GM19043 (cell line): ENCODE measurements at regions not wholly inside any gene's neighbourhood (a gene's known extent, or its start where the extent isn't known, plus 50 kb on each side); places are given as distances from the start of the nearest gene placed in this dataset.
"Not testable (repeated sequence)": the region's sequence is repeated elsewhere in the genome, so short reads cannot be mapped to it uniquely, and the experiment has no call there.

ENCODE experiments used
- ATAC-seq: cut with Tn5 transposase; IDR thresholded peaks from one replicate; pipeline ENCODE4 v1.9.1; 2021; ENCODE audit warnings: low read depth; ENCODE audit not compliant: unreplicated experiment

DNA sequence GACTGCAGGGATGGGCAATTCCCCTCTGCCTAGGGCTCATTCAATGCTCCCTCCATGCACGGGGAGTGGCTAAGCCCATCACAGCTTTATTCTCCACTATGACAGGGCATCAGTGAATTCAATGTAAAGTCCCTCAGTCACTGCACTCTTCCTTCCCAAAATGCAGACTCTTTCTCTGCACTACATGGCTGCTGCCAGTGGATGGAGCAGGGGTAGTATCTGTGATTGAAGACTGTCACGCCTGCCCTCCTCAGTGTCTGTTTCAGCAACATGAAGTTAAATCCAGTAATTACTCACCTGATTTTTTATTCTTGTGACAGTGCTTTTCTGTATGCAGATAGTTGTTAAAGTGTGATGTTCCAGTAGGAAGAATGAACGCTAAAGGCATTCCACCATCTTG lies 1323.2 kb downstream of the AMY1C start:
- ATAC-seq = no peak

DNA sequence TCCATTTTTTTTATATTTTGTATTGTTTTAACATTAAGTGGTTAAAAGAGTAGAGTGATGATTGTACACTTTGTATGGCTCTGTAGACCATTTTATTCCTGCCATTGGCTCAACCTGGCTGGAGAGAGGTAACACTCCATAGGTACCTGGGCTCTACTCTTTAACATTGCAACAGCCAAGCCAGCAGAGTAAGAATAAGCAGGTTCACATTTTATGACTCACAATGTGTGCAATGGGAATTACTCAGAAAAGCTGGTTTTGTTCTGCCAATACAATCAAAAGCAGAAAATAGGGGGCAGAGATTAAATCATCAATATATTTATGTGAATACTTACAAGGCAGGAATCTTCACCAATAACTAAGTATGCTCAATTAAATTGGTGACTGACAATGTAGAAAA lies 1324.0 kb downstream of the AMY1C start:
- no peak for ATAC-seq

DNA sequence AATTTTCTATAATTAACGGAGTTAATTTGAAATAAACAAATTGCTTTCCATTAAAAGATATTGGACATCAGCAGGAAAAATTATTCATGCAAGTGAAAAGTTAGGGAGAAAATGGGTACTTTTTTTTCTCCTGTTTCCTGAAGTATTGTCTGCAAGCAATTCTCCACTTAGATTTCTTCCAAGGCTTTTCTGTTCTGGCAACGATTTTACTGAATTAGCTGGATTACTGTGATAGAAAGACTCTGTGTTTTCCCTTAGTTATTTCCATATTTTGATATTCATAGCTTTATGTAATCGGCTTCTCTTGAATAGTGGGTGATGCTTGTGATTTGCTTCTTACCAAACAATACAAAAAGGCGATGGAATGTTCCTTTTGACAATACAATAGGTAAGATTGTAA lies 1333.9 kb downstream of the AMY1C start:
- ATAC-seq = no peak

DNA sequence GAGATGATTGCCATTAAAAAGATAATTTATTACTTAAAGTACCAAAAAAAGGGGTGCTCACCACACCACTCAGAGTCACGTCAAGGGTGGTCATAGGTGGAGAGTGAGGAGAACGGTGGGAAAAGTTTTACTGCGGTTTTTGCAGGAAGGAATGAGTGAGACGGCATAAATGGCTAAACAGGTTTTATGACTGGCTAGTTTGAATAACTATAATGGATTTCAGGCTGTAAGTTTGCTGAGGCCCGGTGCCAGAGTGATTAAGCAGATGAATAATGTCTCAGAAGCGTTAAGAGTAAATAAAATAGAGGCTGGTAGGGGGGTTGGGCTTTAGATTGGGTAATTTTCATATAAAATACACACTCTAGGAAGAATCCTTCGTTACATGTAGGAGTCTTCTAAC lies 1337.8 kb downstream of the AMY1C start:
- no peak for ATAC-seq

DNA sequence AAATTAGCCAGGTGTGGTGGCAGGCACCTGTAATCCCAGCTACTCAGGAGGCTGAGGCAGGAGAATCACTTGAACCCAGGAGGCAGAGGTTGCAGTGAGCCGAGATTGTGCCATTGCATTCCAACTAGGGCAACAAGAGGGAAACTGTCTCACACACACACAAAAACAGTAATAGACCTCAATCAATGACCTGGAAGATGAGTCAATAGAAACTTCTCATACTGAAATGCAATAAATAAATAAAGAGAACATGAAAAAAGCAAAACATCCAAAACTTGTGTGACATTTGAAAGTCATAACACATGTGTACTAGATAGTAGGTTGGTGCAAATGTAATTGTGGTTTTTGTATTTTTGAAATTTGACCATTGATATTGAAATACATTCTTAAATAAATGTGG lies 1338.5 kb downstream of the AMY1C start:
- no peak for ATAC-seq

DNA sequence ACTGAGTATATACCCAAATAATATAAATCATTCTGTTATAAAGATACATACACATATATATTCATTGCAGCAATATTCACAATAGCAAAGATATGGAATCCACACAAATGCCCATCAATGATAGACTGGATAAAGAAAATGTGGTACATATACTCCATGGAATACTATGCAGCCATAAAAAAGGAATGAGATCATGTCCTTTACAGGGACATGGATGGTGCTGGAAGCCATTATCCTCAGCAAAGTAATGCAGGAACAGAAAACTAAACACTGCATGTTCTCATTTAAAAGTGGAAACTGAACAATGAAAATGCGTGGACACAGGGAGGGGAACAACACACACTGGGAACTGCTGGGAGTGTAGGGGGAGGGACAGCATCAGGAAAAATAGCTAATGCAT lies 1344.2 kb downstream of the AMY1C start:
- ATAC-seq = not testable (repeated sequence)

DNA sequence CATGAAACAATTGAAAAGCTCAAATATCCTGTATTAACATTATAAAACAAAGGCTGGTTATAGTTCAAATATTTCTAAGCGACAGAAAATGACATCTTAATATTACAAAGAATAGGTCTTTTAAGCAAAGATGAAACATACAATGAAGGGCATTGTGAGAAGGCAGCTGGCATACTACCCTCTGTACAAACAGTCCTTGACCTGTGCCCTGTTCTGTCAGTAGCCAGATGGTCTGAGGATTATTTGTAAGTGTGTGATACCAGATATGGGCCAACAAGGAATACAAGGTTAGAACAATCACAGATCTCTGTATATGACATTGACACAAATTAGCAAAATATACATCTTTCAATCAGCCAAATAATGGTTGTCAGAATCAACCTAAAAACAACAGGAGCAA lies 1350.4 kb downstream of the AMY1C start:
- ATAC-seq = no peak

DNA sequence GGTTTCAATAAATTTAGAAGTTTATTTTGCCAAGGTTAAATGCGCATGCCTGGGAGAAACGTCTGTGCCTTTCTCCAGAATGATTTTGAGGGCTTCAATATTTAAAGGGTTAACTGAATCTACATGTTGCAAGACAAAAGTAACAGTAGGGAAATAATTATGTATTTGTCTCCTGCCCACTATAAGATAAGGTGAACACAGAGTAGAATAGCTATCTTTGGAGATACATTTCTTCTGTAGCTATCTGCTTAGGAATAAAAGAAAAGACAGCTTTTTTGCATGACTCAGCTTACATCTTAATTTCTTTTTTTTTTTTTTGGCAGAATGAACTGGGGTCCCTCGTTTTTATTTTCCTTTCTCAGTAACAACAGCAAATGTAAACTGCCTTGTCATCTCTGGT lies 1351.6 kb downstream of the AMY1C start:
- no peak for ATAC-seq

DNA sequence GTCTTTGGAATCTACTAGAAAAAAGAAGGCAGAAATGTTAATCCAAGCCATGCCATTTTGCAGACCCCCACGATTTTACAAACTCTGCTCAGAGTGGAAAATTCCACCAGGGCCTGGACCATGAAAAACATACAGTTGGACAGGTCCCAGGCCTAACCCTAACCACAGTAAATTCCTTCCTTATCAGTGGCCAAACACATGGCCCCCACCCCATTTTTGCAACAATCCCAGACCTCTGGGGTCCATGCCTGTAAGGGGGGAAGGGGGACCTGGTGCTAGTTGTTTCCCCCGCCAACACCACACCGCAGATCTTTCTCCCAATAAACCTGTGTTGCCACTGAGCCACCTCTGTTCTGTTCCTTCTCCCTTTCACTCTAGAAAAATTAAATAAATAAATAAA lies 1352.7 kb downstream of the AMY1C start:
- ATAC-seq = no peak

DNA sequence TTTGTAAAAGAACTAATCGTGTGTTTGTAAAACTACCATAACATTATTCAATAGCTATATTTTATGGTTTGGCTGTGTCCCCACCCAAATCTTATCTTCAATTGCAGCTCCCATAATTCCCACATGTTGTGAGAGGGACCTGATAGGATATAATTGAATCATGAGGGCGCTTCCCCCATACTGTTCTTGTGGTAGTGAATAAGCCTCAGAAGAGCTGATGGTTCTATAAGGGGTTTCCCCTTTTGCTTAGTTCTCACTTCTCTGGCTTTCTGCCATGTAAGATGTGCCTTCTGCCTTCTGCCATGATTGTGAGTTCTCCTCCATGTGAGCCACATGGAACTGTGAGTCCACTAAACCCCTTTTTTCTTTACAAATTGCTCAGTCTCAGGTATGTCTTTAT lies 1372.3 kb downstream of the AMY1C start:
- no peak for ATAC-seq

DNA sequence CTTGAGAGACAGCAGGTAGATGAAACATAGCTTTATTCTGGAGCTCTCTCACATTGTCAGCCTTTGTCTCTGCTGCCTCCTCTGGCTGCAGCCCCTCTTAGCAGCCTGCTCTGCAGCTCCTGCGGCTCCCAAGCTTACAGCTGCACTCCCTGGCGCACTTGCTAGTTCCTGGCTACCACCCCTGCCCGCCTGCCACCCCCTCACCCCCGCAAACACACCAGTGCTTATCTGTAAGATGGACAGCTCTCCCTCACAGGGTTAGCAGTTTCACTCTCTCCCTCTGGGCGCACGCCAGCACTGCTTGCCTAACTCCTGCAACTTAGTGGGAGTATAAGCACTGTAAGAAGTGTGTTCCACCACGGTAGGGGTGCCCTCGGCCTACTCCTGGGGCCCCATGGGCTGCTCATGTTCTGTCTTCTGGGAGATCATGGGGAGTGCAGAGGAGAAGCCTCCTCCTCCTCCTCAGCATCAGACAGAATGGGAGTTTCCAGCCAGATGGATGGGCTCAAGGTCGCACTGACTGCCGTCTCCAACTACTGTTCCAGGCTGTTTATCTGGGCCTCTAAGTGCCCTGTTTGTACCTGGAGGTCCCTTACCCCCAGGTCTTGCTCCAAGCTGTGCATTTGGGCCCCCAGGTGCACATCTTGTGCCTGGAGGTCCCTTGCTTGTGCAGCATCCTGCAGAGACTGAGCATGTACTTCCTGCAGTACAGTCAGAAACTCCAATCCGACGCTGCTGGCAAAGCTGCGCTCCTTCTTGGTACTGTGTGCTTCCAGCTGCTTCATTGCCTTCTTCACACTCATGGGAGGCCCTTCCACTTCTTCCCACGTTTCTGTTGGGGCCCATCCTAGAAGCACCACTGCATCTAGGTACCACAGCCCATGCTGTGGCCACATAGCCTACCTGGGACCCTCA lies 1388.1 kb downstream of the AMY1C start:
- ATAC-seq = no peak

DNA sequence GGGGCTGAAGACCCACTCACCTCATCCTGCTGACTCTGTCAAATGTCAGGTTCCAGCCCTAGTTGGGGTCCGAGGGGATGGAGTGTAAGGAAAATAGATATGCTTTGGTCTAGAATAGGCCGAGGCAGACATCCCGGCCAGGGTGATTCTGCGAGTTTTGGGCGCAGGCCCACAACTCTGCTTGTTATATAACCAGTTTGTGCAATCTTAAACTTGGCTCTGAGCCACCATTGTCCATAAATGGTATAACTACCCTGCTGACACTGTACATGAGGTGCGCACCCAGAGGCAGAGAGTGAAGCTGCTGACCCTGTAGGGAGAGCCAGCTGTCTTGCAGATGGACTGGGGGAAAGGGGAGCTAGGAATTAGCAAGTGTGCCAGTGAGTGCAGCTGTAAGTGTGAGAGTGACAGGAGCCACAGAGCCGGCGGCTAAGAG lies 1388.8 kb downstream of the AMY1C start:
- no peak for ATAC-seq

DNA sequence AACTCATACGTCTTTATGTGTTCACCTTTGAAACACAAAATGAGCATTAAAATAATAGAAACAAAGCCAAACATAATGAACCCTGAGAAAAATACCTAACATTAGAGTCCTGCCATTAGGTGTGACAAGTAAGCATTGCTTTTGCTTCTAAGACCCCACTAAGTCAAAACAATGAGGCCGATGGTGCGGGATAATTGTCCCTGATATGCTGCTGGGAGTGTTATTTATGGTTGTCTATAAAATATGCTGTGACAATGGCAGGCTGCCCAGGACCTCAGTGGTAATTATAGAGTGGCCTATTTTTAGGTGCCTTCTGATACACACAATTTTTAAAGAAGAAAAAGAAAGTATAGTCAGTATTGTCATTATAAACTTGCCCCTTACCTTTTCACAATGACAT lies 1423.1 kb downstream of the AMY1C start:
- no peak for ATAC-seq

DNA sequence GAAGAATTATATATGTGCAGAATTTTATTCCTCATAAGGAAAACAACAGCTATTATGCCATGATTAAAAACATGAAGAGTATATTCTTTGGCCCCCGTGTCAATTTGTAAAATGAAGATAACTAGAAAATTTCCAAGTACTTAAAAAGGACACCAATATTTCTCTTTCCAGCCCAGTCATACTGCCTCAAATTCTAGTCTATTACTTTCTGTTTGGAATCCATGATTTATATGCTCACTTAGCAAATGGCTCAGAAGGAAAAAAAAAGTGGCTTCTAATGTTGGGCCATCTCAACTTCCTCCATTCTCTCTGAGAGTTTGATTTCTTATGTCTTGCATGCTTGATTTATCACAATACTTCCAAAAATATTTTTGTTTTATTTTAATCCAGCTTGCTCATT lies 1431.1 kb downstream of the AMY1C start:
- ATAC-seq = no peak

DNA sequence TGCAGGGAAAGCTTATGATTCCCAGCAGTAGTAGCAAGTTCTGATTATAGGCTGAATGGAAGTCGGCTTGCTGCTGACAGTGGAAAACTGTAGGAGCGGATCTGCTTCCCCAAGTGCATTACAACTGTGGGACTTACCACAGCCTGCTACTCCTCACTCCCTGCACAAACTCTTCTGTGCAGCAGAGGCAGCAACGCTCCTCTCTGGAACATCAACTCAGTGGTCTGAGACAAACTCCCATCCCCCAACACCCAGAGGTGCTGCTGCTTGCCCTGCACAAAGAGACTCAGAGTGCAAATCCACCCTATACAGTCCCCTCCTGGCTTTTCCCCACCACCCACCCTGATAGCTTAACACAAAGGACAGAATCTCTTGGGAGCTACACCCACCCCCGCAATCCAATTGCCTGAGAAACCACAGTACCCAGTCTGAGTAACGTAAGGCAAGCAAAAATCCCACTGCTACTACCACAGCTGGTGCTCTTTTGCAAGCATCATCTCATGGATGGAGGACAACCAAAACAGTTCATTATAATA lies 1455.2 kb downstream of the AMY1C start:
- no peak for ATAC-seq

DNA sequence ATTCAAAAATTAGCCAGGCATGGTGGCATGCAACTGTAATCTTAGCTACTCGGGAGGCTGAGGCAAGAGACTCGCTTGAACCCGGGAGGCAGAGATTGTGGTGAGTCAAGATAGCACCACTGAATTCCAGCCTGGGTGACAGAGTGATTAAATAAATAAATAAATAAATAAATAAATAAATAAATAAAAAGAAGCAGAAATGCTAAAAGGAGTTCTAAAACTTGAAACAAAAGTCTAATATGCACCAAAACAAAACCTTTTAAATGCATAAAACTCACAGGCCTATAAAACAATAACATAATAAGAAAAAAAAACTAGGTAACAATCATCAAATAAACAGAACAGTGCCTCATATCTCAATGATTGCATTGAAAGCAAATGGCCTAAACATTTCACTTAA lies 1458.9 kb downstream of the AMY1C start:
- ATAC-seq = no peak

DNA sequence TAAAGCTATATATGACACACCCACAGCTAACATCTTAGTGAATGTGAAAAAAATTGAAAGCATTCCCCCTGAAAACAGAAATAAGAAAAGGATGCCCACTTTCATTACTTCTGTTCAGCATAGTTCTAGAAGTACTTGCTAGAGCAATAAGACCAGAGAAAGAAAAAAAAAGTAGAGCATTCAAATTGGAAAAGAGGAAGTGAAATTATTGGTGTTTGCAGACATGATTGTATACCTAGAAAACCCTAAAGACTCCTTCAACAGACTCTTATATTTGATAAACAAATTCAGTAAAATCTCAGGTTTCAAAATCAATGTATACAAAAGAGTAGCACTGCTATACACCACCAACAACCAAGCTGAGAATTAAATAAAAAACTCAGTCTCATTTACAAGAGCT lies 1461.0 kb downstream of the AMY1C start:
- no peak for ATAC-seq

DNA sequence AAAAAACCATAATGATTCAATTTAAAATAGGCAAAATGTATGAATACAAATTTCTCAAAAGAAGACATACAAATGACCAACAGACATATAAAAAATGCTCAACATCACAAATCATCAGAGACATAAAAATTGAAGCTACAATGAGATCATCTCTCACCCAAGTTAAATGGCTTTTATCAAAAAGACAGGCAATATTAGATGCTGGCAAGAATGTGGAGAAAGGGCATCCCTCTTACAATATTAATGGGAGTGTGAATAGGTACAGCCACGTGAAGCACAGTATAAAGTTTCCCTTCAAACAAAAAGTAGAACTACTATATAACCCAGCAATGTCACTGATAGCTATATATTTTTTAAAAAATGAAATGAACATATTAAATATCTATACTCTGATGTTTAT lies 1481.7 kb downstream of the AMY1C start:
- no peak for ATAC-seq

DNA sequence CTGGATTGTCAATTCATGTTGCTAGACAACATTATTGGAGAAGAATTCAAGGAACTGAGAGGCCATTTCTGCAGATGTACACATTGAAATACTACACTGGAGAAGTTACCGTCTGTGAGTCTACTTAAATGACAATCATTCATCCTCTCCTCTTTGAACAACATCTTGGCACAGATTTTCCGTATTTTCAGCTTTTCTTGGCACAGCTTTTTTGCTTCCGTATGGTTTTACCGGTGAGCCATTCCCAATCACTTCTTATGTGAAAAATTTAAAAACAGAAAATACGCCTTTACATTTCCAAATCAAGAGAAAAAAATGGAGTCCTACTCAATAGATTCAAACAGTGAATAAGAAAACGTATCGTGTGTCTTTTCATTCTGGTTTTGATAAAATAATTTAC lies 1493.7 kb downstream of the AMY1C start:
- ATAC-seq = no peak

DNA sequence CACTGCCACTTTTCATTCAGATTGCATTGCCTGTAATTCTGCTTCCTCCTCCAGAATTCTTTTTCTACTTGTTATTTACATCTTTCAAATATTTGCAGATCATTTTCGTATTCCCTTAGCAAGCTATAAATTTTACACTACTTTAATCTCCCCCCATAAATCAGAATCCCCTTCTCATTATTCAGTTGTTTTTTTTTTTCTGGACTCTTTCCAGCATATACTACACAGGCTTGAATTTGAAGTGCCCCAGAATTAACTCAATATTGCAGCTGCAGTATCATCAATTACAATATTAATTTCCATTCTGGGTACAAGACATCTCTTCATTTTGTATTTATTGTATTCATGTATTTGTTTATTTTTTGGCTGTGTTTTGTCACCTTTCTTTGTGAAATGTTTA lies 1494.3 kb downstream of the AMY1C start:
- ATAC-seq = no peak

DNA sequence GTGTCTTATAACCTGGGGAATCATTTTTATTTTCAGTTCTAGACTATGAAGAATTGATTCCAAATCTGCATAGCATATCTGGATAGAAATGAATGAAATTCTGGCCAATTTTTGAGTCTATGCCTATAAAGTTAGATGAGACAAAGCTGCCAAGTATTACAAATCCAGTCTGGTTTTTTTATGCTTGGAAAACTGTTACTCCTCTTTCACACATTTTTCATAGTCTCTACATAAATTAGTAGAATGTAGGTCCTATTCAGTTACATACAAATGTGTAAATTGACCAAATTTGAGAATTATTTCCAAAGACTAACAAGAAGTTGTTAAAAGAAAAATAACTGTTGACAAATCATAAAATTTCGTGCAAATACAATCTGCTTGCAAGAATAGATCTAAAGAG lies 1505.2 kb downstream of the AMY1C start:
- no peak for ATAC-seq

DNA sequence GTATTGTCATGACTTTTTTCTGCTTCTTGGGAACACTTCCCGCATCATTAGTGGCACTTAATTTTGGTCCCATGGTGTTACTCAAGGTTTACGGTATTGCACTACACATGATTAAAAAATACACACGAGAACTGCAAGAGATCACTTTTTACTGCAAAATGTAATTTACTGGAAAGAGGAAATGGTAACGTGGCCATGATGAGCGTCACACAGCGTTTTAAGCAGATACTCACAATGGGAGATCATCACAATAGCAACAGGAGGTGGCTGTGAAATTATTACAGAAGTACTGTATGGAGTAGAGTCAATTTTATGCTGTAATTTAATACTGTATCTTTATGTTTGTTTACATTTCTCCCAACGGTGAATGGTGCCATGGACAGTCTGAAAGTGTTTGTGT lies 1510.3 kb downstream of the AMY1C start:
- no peak for ATAC-seq
